HuH-7.5 (cell line): ENCODE measurements at regions not wholly inside any gene's neighbourhood (a gene's known extent, or its start where the extent isn't known, plus 50 kb on each side); places are given as distances from the start of the nearest gene placed in this dataset.

Experiments
- DNase-seq: peaks from one replicate; pipeline ENCODE4 v3.0.0; 2011; ENCODE audit warnings: low spot score

DNA sequence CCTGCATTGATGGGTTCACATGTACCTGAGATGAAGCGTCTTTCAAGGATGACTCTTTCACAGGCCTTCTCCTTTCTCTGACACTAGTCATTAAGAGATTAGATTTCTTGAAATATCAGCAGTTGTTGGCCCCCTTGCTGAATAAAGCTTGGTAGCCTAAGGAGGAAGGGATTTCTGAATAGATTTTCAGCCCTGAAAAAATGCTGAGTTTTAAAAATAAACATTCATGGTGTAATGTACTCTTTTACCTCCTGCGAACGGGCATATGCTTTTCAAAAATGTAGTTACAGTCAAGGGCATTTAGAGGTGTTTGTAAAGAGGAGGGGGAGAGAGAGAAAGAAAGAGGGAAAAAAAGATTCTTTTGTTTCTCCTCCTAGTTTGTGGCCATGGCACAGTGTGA is 222.7 kb downstream of the SOX4 start:
- DNase-seq: no peak

DNA sequence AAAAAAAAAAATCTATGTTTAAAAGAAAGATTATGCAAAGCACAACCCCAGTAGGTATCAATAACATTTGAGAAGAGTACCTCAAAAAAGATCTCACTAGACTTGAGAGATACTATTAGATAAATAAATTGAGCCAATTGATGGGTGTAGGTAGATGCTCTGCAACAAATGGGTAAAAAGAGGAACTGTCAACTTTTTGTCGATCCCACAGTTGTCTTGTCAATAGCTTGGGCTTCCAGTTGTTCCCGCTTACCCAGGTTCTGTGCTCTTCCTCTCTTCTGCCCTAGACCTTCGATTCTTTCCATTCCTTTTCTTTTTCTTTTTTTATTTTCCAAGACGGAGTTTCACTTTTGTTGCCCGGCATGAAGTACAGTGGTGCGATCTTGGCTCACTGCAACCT is 226.9 kb downstream of the SOX4 start:
- DNase-seq: no peak

DNA sequence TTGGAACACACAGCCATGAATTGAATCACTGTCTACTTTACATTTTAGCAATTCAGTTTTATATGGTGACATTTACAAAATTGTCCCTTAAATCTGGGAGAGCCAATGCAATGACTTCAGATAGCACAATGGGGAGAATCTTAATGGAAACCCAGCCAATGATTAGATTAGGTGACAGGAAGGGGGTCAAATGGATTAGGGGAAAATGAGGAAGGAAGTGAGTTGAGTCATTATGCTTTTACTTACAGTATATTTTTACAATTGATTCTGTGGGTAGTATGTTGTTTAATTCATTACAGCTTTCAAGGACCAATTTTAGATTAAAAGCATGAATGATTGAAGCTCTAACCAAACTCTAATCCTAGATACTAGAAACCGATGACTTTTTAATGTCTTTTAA is 229.8 kb downstream of the SOX4 start:
- DNase-seq: no peak

DNA sequence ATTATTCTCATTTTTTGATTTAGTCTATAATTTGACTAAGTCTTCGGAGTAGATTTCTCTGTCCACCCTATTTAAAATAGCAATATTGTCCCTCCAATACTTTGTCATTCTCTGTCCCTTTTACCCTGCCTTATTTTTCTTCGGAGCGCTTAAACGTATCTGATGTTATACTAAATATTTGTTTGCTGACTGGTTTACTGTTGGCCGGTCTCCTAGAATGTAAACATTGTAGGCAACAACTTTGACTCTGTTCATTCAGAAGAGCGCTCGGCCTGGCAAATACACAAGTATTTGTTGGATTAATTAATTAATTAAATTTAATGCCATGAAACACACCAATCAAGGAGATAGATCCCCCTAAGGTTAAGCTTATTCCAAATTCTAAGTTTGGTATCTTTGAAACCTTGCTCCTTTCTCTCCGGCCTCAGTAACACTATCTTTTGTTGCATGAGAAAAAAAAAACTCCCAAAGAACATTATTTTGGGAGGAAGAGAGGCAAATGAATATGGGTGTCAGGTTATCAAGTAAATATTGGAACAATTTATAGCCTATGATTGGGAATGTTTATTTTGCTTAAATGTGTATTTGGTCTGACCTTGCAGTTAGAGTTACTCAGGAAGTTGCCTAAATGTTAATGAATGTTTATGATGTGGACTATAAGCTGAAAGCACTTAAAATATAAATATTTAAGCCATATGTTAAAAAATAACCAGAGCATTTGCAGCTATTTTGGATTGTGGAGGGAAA is 231.1 kb downstream of the SOX4 start:
- DNase-seq: no peak

DNA sequence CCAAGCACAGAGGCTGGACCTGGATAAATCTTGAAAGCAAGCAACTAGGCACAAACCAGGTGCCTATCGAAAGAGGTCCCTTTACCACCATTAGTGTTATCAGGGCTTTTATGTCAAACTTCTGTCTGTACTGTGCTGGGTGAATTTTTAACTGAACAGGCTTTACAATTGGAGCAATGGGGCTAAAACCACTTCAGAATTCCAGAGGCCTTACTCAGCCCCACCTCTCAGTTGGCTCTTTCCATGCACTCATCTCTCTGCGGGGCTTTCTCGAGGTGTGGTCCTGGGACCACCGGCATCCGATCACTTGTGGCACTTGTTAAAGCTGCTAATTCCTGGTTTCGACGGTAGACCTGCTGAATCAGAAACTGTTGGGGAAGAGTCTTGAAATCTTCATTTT is 232.5 kb downstream of the SOX4 start:
- no peak for DNase-seq

DNA sequence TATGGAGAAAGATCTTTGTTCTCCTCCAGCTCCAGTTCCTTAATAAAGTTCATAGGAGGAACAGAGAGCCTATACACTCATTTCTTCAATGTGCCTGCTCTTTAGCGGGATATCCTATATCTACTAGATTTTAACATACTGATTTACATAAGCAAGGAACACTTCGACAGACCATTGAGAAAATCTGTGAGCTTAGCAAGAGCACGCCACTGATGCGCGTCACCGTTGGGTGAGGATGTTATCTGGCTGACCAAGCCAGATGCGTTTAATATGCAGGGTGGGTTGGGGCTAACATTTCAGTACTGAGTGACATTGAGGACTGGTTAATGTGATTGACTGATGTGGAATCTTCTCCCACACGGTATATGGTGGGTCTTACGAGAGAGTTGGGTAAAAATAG is 233.4 kb downstream of the SOX4 start:
- DNase-seq: no peak

DNA sequence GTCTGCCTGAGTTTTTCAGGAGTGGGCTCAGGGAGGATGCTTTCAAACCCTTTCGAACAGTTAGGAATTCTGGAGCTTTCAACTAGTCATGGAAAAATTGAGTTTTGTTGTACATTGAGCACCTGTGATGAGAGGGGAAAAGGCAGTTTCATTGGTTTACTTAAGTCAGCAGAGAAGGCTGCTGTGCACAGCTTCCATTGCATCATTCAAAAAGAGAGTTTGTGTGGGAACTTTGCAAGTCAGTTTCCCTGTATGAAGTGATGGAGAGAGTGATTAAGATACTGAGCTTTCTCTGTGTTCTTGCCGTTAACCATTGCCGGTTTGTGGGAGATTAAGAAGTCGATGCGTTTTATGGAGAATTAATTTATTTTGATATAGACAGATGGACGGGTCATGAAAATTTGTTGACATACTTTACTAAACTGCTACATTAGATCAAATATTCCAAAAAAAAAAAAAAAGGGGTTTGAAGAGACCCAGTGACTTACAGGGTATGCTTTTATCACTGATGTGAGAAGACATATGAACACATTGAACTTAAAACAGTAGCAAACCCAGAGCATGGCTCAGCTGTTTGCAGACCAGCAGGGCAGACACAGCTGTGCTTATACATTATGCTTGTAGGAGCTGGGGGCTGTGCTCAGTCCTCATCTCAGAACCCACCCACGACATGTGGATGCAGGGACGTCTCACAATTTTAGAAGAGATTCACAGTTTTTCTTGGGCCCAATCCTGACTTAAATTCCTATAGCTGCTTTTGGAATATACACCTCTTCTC is 234.1 kb downstream of the SOX4 start:
- no peak for DNase-seq

DNA sequence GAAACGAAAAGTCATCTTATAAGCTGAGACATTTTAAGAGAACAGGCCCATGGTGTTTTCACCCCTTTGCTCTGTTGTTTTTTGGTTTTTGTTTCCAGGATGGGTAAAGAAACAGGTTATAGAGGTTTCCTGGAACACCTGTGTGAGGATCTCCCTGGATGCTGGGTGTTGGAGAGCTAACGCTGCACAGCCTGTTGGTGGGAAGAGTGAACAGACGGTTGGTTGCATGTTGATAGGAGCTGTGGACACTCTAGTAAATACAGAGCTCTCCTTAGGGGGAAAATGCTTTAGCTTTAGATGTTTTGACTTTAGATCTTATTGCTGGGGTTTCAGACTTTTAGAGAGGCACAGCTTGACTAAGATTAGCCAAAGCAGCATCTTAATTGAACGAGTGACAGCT is 235.2 kb downstream of the SOX4 start:
- no peak for DNase-seq

DNA sequence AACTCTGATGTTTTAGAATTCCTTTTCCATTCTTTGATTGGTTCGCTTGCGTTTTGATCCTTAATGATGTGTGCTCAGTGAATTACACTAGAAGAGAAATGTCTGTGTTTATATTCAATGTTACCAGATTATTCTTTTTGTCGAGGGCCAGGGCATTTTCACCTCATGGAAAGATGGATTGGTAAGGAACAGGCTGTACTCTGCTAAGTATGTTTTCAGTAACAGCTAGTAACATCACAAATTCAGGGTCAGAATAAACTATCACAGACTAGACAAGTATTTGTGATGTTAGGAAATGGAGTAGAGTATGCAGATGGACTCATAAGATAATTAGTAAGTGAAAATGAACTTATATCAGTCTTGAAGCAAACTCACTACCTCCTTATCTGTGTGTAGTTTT is 235.6 kb downstream of the SOX4 start:
- no peak for DNase-seq

DNA sequence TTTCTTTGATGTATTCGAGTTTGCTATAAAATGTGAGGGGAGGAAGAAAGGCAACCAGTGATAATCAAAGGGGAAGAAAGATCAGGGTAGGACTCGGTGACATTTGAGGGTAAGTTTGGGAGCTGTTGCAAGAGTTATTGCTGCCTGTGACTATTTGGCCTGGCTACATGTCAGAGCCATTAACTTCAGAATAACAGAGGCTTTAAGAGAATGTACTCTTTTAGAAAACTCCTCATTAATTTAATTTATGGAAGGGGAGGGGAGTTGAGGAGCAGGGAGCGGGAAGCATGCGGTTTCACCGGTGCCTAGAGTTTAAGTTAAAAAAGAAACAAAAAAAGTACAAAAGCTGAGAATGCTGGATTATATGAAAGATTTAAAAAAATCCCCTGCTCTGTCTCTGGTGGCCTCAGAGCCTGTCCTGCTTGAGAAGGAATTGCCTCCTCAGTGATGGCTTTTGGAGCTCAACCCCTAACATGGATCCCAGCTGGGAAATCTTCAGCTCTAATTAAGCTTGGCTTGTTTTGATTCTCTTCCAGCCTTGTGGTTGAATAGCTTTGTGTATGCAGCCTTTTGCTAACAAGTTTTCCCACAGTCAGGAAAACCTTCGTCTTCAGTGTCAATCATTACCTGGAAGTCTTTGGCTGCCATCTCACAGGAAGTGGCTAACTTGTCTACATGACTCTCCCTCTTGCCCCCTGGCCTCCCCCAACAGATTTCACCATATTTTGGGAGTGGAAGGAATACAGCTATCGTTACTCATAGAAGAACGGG is 238.2 kb downstream of the SOX4 start:
- DNase-seq: no peak

DNA sequence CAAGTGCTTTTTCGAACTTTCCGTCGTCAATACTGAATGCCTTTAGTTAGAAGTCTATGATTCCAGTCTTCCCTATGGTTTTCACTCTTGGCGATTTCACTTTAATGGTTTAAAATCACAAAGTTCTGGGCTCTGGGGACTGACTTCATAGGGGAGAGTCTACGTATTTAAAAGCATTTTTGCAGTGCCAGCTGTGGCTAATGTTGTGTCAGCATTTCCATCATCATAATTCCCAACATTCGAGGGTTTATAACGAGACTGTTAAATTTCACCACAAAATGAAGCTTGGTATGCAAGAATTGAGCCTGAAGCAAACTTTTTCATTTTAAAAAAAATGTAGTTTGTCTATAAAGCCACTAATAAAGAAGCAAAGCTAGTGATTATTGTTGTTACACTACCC is 242.7 kb downstream of the SOX4 start:
- no peak for DNase-seq

DNA sequence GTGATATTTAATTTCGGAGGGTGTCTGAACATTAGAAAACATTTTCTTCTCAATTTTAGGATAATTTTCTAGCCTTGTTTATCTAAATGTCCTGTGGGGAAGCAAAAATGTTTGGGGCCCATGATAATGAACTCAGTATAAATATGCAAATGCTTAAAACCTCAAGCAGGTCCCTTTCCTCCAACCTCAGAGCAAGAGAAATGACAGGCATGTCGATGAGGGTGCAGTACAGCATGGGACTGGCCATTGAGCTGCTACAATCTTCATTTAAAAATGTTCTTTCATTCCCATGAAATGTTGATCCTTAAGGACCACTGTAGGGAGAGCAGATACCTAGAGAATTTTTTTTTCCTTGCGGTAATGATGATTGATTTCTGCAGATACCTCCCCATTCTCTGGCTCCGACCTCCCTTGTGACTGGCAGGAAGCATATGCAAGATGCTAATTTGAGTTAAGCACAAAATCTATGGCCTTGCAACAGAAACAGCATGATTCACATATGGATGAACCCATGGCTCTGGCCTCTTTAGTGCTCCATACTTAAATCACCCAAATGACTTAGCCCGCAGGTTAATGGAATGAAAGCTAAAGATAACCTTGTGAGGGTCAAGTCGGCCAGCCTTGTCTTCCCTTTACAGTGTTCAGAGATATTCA is 243.3 kb downstream of the SOX4 start:
- no peak for DNase-seq

DNA sequence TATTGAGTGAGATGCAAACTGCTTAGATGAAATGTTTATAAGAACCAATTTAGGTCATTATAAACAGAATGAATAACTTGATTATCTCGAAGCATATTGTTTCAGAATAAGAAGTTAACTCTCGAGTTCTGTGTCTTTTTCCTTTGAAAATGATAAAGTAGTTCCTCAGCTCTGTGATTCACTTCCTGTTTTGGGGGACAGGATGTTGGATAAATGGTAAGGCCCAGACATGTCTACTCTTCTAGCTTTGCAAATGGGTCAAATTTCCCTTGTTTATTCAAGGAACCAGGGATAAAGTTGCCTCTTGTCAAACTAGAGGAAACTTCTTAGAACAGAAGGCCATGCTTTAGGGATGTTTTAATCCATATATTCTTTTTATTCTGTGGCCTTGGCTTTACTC is 246.9 kb downstream of the SOX4 start:
- no peak for DNase-seq

DNA sequence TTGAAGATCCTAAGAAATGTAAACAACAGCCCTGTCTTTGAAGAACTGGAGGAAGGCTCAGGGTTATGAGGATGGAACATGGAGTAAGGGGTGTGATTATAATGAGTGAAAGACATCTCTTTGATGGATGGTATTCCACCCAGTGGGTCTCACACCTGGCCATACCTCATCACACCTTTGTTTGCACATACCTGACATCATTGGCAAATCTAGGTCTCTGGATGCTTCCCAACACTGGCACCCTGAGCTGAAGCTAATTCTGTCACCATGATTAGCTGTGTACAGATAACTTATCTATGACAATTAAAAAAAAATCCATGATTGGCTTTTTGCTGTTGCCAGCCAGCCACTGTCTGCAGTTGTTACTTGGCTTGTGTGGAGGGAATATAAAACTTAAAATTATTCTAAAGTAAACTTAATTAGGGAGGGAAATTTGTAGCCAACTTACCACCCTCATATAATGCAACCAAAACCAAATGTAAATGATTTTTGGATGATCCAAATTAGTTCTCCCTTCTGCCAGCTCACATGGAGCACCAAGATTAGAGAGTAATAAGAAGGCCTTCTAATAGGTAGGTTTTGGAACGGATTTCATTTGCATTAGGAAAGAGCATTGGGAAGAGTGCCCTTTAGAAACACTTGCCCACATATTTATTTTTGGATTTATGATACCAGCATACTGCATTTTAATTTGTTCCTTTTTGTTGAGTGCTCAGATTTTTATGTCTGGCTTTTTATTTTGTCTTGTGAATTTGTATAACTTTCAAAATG is 249.5 kb downstream of the SOX4 start:
- no peak for DNase-seq

DNA sequence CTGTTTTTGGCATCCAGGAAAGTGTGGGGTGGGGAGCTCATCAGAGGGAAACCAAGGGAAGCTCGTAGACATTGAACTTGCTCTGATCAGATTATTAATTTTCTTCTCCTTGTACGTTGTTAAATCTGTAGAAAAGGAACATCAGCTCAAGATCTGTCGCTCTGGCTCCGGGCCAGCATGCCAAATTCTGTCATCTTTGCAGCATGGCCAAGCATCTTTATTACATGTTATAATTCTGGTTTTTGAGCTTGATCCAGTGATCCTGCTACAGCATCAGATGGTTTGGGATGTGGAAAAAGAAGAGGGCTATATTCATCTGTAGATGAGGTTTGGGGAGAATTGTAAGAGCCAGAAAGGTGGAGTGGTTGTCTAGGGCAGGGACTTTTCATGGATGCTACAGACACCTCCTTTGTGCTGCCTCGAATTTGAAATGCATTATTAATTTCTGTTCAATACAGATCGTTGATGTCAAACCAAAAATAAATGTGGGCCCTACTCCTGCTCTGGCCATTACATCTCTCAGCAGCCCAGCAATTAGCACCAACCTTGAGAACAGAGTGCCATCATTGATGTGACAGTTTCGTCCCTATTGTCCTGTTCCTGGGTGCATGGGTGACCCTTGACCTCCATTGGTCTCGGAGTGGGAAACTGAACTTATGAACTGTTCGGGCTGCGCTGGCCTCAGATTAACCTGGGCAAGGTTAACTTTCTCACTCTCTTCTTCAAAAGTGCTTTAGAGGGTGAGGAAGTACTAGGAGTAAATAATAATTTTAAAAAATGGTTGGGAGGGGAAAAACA is 250.8 kb downstream of the SOX4 start:
- no peak for DNase-seq

DNA sequence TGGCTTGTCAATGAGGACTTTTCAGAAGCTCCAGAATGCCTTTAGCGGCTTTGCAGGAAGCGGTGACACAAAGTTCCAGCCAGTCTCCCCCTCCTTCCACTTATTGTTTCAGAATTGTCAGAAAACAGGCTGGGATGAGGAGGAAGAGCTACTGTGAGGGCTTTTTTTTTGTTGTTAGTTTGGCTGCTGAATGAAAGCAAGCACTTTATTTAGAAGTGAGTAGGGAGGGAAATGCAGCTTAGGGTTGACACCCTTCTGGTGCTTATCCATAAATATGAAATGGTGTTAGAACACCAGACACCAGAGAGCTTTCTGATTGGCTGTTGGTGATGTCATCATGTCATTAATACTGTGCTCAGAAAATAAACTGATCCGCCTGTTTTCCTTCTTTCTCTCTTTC is 251.5 kb downstream of the SOX4 start:
- no peak for DNase-seq

DNA sequence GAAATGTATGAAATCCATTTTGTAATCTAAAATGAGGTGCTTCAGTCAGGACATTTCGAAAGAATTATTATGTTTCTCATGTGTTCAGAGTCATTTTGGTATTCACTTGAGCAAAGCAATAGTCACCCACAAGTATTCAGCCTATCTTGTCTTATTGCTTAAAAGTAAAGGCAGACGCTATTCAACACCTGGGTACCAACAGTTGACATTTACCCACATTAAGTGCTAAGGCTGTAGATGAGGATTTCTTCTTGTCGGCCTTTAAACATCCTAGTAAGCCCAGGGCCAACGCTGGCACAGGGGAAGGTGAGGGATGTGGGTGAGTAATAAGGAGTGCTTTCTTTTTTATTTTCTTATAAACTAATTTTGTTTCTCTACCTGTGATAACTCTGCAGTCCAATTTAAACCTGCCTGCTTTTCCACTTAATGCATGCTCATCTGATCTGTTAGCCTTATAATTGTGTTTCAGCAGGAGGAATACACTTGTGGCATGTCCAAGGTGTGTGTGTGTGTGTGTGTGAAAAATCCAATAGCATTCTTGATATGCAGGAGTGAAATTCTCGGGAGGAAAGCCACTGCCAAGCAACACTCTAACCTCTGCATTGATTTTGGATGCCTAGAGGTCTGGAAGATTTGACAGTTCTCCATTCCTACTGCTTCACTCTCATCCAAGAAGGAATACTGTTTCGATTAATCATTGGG is 252.0 kb downstream of the SOX4 start:
- no peak for DNase-seq

DNA sequence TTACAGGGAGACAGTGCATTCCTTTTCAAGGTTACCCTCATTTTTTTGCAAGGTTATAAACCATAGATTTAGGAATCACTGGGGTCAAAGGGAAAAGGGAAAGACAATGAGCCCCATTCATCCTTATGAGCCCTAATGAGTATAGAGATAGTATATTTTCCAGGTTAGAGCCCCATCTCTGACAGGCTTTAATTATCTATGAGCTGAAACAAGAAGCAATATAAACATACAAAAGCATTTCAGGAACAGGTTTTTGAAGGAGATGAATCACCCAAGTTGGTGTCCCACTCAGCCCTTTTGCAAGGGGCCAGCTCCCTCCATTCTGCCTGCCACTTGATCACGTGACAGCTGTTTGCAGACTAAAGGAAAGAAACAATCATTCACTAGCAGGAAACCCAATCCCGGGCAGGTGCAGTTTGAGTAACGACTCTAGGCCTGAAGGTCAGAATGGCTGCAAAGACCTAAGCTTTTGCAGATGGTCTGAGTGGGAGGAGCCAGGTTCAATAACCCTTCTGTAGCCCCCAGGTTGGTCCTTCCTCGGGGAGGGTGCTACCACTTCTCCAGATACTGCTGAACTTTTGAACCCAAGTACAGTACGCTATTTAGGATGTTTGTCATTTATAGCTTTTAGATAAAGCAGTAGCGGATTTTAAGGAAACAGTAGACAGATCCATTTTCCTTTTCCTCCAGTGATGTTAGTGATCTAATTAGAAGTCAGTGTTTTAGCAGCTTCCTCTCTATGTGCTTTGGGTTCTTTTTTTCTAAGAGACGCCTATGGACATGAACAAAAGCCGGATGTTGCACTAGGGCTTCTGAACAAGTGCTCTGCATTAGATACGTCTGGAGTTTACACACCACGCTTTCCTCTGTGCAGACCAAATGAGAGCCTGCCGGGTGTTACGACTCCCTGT is 253.2 kb downstream of the SOX4 start:
- DNase-seq: peak; percentile 19
